ENCODE measurements at regions not wholly inside any gene's neighbourhood (a gene's known extent, or its start where the extent isn't known, plus 50 kb on each side); places are given as distances from the start of the nearest gene placed in this dataset.

GRCh38 chr6:157766901-157767774, 55.9 kb upstream of the SNX9 start:
- Histone ChIP-seq H3K4me3 (ENCODE audit: low read depth, low read length, poor library complexity, severe bottlenecking) (no peak overlapping the region), H3K9me3 (ENCODE audit: low read depth, low read length, poor library complexity, severe bottlenecking) (no peaks in the 10 kb centered on the region), H3K36me3 (ENCODE audit: insufficient read depth, low read length, poor library complexity, severe bottlenecking) (no peaks in the 10 kb centered on the region), H3K4me1 (ENCODE audit: insufficient read depth, low read length, poor library complexity, severe bottlenecking) (peaks cover 10% of the 10 kb centered on the region), H3K27ac (ENCODE audit: low read depth, low read length, poor library complexity, severe bottlenecking) (no peak overlapping the region), H3K27me3 (replicated peaks; ENCODE audit: insufficient read depth, low read depth, low read length, poor library complexity) (no peaks in the 10 kb centered on the region)
- ChIA-PET CTCF (no interaction called here), POLR2A (ENCODE audit: low non-redundant PET) (no interaction called here)
- DNase-seq (ENCODE audit: low spot score) = no peak
- BruUV-seq (replicated peaks) = no TSS peak
- no peak for TF ChIP-seq CTCF (conservative IDR thresholded peaks at IDR 0.05; ENCODE audit: low read depth, low read length)
- TF ChIP-seq EZH2 (IDR thresholded peaks at IDR 0.05; ENCODE audit: borderline replicate concordance, low read depth, low read length, poor library complexity, severe bottlenecking) = no peak
- intact Hi-C loops (cut with micrococcal nuclease; ENCODE audit: unreplicated experiment) = no loop called here

- intact Hi-C loops (cut with micrococcal nuclease; ENCODE audit: unreplicated experiment) = no loop called here
- TF ChIP-seq EZH2 (IDR thresholded peaks at IDR 0.05; ENCODE audit: borderline replicate concordance, low read depth, low read length, poor library complexity, severe bottlenecking) (no peak), CTCF (conservative IDR thresholded peaks at IDR 0.05; ENCODE audit: low read depth, low read length) (no peak)
These were observed 55.3 kb upstream of the SNX9 start for GRCh38 chr6:157767775-157768156.

DNA sequence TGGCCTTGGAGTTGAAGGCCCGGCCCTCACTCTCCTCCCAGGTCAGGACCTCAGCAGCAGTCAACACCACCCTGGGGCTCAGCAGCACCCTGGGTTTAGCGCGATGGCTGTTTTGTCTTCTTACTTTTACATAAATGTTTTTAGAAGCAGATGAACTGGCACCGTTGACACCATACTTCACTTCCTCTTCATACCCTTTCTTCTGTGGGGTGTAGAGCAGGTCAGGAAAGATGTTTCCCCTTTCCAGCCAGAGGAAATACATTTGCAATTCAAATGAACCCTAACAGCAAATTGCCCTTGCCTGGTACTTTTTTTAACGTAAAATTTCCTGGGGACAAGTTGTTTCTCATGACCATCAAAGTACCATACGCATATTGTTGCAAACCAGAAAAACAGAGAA, 54.7 kb upstream of the SNX9 start:
- Histone ChIP-seq H3K4me3 (ENCODE audit: low read depth, low read length, poor library complexity, severe bottlenecking) (no peak overlapping the region), H3K4me1 (ENCODE audit: insufficient read depth, low read length, poor library complexity, severe bottlenecking) (peaks cover 10% of the 10 kb centered on the region), H3K27ac (ENCODE audit: low read depth, low read length, poor library complexity, severe bottlenecking) (no peak overlapping the region), H3K9me3 (ENCODE audit: low read depth, low read length, poor library complexity, severe bottlenecking) (no peaks in the 10 kb centered on the region), H3K36me3 (ENCODE audit: insufficient read depth, low read length, poor library complexity, severe bottlenecking) (no peaks in the 10 kb centered on the region), H3K27me3 (replicated peaks; ENCODE audit: insufficient read depth, low read depth, low read length, poor library complexity) (no peaks in the 10 kb centered on the region)
- POLR2A ChIA-PET (ENCODE audit: low non-redundant PET) = no interaction called here
- TF ChIP-seq CTCF (conservative IDR thresholded peaks at IDR 0.05; ENCODE audit: low read depth, low read length) (no peak), EZH2 (IDR thresholded peaks at IDR 0.05; ENCODE audit: borderline replicate concordance, low read depth, low read length, poor library complexity, severe bottlenecking) (no peak)
- no peak for DNase-seq (ENCODE audit: low spot score)
- BruUV-seq (replicated peaks) = no TSS peak
- intact Hi-C loops (cut with micrococcal nuclease; ENCODE audit: unreplicated experiment) = no loop called here
- CTCF ChIA-PET = no interaction called here

More at GRCh38 chr6:157767775-157768156, 55.3 kb upstream of the SNX9 start:
- no peaks in the 10 kb centered on the region for H3K27me3 ChIP-seq (replicated peaks; ENCODE audit: insufficient read depth, low read depth, low read length, poor library complexity)
- no peak for DNase-seq (ENCODE audit: low spot score)
- no TSS peak for BruUV-seq (replicated peaks)
- no peaks in the 10 kb centered on the region for H3K36me3 ChIP-seq (ENCODE audit: insufficient read depth, low read length, poor library complexity, severe bottlenecking)
- H3K27ac ChIP-seq (ENCODE audit: low read depth, low read length, poor library complexity, severe bottlenecking) = no peak overlapping the region
- POLR2A ChIA-PET (ENCODE audit: low non-redundant PET) = no interaction called here
- H3K4me3 ChIP-seq (ENCODE audit: low read depth, low read length, poor library complexity, severe bottlenecking) = no peak overlapping the region
- peaks cover 10% of the 10 kb centered on the region for H3K4me1 ChIP-seq (ENCODE audit: insufficient read depth, low read length, poor library complexity, severe bottlenecking)
- no peaks in the 10 kb centered on the region for H3K9me3 ChIP-seq (ENCODE audit: low read depth, low read length, poor library complexity, severe bottlenecking)
- CTCF ChIA-PET = no interaction called here
